Activated naive CD4-positive, alpha-beta T cell treated with anti-CD3 and anti-CD28 coated beads, Interleukin-2, amount 50 U/mL, for 16 hours (primary cell): ENCODE measurements at regions not wholly inside any gene's neighbourhood (a gene's known extent, or its start where the extent isn't known, plus 50 kb on each side); places are given as distances from the start of the nearest gene placed in this dataset.
"Not testable (repeated sequence)": the region's sequence is repeated elsewhere in the genome, so short reads cannot be mapped to it uniquely, and the experiment has no call there.

ENCODE experiments used
- DNase-seq: peaks from one replicate; pipeline ENCODE4 v3.0.0-alpha.2; 2020

DNA sequence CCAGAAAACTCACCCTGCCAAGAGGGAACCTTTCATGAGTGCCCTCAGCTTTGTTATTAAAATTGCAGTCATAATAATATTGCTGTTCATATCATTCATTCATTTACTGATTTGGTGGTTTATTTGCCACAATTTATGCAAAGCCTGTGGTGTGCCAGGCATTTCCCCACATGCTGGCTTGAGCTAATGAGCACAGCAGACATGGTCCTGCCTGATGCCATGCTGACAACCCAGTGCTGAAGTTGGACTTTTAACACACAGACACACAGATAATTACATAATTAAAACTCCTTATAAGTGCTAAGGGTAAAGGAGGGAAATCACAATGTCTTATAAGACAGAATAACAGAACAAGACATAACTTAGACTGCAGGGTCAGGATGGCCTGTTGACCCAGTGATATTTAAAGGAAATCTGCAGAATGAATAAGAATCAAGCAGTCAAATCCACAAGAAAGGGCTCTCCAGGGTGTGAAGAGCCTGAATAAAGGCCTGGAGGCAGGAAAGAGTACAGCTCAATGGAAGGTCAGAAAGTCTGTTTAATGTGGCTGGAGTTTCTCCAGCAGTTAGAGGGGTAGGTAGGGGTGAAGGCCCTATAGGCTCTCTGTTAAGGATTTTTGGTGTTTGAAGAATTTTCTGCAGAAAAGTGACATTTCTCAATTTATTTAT lies 196.9 kb upstream of the CDH11 start:
- DNase-seq = no peak

- DNase-seq = no peak
These were observed 196.3 kb upstream of the CDH11 start for GRCh38 chr16:65318138-65318537.

GRCh38 chr16:65316808-65317207 lies 194.9 kb upstream of the CDH11 start:
- DNase-seq = no peak

DNA sequence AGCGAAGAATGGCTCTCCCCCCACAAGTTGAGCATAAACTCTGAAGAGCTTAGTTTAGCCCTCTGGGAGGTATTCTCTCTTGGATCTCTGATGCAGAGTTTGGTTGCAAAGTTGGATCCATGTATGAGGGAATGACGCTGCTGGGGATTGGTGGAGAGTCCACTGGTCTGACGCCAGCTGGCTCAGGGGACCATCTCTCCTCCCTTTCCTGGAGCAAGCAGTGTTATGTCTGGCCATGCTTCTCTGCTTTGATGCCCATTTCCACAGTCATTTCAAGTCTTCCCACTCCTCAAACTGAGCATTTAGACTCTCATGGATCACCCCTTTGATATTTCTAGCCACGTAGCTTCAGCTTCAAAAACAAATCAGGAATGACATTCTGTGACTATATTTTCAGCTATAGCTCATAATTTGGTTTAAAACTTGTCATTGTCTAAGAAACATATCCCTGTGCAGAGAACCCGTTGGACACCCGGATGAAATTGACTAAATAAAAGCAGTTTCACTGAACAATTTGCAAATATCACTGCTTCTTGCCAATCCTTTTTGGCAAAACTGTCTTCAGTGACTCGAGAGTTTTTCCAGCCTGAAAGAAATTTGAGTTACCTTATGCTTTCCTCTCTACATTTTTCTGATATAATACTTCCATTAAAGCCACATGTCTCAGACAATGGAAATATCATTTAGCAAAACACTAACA lies 193.4 kb upstream of the CDH11 start:
- no peak for DNase-seq

DNA sequence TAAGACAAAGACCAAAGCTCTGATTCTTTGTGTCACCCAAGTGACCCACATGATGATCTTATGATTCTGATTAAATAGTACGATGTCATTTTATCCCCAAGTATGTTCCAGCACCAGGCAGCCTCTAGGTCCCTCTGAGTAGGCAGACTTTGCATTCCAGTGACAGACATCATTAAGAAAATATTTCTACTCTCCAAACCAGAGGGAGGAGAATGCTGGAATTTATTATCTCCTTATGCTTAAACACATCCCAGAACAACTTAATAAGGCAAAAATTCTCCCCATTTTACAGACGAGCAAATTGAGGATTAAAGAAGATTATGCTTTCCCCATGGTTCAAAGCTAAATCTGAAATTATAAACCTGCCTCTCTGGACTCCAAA lies 192.8 kb upstream of the CDH11 start:
- no peak for DNase-seq

DNA sequence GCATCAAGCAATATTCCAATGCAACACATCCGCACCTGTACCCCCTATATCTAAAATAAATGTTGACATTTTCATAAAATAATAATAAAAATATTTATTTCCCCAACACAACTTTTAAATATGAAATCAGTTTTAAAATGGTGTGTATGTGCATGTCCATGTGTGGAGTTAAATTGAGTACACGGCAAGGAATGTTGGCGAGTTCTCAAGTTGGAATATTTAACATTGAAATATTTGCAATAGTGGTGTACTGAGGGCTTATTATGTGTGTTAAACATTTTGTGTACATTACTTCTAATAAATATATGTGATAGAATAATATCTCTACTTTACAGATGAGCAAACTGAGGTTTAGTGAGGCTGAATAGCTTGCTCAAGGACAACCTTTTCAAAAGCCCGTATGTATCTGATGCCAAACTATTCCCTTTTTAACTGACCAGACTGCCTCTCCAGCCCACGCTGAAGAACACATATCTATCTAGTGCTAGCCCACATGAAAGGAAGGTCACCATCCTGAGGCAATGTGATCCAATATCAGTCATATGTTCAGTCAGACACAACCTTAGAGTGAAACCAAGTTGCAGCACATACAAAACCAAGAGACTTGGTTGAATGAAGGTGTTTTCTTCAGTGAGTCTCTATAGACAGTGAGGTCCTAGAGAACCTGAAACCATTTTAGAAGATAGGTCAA lies 192.2 kb upstream of the CDH11 start:
- DNase-seq = no peak

DNA sequence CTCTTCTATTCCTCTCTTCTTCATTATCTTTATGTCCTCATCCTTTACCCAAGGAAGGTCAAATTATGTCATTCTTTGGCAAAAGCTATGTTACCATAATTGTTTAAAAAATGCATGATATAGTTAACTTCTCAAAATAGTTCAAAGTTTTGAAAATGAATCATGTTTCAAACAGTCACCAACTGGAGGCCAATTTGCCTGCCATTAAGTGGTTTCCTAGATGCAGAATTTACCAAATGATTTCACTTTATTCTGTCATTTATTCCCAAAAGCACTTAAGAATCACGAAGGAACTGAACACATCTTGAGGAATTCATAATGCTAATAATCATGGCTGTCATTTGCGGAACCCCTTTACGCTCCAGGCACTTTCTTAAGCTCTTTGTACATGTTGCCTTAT lies 190.9 kb upstream of the CDH11 start:
- DNase-seq = no peak

DNA sequence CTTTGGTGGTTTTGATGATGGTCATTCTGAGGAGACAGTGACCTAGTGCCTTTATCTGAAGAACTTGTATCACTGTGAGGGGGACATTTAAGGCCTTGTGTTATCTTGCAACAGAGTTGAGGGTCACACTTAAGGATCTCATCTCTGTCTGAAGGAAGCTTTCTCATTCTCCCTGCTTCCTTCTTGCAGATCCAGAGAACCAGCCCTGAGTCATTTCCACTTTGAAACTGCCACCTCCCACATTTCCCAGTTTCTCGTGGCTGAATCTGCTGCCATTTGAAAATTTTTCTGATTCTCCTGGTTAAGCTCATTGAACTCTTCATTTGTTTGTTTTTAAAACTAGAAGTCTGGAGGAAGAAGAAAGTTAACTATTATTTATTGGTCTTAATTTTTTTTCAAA lies 190.2 kb upstream of the CDH11 start:
- DNase-seq = no peak

DNA sequence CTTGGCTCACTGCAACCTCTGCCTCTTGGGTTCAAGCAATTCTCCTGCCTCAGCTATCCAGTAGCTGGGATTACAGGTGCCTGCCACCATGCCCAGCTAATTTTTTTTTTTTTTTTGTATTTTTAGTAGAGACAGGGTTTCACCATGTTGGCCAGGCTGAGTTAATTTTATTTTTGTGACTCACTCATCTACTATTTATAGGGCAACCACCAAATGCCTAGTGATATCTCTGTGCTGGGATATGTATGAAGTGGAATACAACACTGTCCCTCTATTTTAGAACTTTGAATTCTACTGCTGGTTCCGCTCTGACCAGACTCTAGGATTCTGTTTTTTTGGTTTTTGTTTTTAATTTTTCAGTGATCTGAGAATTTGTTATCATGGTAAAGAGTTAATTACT lies 188.6 kb upstream of the CDH11 start:
- DNase-seq = not testable (repeated sequence)

DNA sequence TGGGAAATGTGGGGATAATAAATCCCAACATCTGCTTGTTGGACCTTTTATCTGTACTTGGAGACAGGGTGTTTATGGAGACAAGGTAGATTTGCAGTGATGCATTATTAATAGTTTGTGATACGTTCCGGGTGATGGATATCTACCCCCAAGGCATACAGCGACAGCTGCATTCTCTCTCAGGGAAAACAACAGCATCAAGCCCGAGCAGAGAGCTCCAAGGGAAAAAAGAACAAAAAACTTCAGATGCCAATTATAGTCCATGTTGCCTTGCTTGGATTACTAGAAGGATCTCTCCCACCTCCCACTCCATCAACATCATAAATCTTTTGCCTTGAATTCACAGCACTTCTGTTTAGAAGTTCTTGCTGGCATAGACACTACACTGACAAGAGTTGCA lies 187.5 kb upstream of the CDH11 start:
- DNase-seq = no peak

DNA sequence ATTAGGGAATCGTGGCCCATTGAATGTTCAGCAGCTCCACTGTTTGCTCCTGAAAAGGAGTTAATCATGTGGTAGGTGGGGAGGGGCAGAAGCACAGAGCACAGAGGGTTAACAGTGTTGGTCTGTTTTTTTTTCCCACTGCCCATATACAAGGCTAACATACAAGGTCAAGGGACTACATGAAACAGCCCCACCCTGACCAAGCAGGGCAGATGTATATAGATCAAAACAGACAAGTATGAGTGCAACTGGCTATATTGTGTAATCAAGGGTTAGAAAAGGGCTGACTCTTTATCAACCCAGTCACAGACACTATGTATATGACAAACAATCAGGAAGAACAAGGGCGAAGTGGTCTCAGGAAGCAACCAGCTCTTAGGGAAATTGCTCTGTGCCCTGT lies 186.6 kb upstream of the CDH11 start:
- no peak for DNase-seq

- no peak for DNase-seq
These were observed 185.4 kb upstream of the CDH11 start for GRCh38 chr16:65307286-65307685.

- DNase-seq = no peak
These were observed 184.9 kb upstream of the CDH11 start for GRCh38 chr16:65306722-65307121.

GRCh38 chr16:65306300-65306699 lies 184.4 kb upstream of the CDH11 start:
- no peak for DNase-seq

DNA sequence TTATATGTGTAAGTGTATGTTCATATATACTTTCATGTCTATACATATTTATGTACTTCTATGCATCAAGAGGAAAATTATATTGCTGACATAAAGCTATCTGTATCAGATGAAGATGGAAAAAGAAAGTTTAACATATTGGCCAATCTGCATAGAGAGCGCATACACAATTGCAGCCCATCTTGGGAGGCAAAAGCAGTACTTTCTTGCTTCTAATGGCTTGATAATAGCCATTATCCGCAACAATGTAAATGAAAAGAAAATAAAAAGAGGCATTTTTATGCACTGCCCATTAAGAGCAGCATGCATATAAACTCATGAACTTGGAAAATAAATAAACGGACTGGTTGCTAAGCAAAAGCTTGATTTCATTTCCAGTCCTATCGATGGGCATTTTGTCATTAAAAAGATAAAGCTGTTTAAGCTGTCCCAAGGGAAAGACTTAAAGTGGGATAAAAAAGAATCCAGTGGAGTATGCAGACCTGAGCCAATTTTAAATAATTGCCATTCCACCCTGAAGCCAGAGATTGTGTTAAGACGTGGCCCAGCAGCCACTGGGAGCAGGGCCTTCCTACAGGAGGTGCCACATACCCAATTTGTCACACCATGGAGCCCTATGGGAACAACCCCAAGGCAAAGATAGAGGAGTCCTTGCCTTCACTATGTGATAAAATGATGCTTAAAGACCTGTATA lies 183.6 kb upstream of the CDH11 start:
- no peak for DNase-seq

DNA sequence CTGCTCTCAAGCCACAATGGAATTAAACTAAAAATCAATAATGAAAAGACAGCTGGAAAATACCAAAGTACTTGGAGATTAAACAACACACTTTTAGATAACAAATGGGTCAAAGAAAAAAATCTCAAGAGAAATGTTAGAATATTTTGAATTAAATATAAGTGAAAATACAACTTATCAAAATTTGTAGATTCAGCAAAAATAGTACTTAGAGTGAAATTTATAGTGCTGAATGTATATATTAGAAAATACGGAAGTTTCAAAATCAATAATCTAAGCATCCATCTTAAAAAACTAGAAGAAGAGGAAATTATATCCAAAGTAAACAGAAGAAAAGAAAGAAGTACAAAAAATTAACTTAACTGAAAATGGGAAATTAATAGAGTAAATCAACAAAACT lies 179.2 kb upstream of the CDH11 start:
- no peak for DNase-seq

DNA sequence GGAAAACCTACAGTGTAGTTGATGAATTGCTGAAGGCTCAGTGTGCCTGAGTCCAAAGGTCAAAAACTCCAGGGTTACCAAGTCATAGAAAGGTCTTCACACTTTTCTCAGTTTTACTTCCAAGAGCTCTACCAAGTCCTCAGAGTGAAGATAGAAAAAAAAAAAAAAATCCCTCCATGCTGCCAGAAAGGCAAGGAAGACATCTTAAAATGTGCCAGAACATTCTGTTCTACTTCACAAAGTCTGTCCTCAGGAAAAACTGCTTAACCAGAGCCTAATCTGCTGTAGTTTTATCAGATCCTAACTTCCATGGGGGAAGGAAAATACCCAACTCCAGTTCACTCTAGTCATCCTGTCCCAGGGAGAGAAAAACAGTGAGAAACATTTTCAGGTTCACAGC lies 175.6 kb upstream of the CDH11 start:
- DNase-seq = no peak

GRCh38 chr16:65295527-65295926 lies 173.7 kb upstream of the CDH11 start:
- no peak for DNase-seq

- no peak for DNase-seq
These were observed 172.8 kb upstream of the CDH11 start for GRCh38 chr16:65294708-65295107.

GRCh38 chr16:65294165-65294564 lies 172.3 kb upstream of the CDH11 start:
- no peak for DNase-seq

DNA sequence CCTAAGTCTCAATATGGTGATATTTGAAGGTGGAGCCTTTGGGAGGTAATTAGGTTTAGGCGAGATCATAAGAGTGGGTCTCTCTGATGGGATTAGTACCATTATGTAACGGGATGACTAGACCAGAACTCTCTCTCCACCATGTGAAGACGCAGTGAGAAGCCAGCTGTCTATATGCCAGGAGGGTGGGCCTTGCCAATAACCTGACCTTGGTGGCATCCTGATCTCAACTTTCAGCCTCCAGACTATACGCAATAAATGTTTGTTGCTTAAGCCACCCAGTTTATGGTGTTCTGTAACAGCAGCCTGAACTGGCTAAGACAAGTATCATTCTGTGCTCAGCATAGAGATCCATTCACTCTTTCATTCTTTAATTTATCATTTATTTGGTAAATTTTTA lies 167.2 kb upstream of the CDH11 start:
- DNase-seq = no peak

DNA sequence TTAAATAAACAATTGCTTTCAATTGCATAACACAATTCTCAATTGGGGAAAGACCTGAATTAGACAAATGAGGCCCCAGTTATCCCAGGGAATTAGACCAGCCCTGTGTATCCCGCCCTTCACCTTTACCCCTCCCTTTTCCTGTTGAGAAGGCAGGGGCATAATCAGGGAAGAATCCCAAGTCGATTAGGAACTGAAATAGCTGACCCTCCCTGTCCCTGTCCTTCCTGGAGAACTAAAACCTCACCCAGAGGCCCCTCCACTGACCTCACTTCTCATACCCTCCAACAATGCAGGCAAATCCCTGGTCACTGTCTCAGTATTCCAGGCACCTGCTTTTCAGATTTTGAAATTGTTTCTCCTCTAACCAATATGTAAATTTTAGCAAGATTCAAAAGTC lies 165.4 kb upstream of the CDH11 start:
- no peak for DNase-seq

DNA sequence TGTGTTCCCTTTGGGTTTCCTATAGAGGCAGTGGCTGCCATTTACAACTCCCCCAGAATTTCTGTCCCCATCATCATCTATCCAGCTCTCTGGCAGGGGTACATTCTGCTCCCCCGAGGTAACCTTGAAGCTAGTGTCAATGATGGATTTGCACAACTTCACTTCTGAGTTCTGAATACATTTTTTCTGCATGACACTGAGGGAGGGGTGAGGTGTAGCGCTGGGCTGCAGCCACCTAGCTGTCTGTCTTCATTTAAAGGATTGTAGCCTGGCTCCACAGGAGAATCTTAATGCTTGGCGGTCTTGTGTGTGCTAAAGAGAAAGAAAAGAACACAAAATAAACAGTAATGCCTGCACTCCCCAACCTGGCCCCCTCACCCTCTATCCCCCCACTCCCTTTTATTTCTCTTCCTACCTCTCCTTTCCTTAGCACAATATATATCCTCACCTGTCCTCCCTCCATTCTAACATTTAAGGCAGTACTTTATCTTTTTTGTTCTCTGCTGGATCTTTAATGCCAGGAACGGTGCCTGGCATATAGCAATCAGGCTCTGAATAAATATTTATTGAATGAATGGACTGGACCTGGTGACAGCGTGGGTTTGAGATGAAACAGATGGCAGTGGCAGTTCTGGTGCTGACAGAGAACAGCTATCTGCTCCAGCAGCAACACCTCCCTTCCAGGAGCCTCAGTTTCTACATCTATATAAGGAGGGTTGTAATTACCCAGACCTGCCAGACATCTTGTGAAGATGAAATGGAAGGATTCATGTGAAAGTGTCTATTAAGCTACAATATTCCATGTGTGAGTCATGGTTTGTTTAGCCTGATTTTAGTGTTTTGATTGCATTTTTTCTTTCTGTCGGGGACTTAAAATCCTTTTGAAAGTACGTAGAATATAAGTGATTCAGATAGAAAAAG lies 163.5 kb upstream of the CDH11 start:
- no peak for DNase-seq
